Brain pericyte (primary cell): ENCODE measurements at regions not wholly inside any gene's neighbourhood (a gene's known extent, or its start where the extent isn't known, plus 50 kb on each side); places are given as distances from the start of the nearest gene placed in this dataset.
"Not testable (repeated sequence)": the region's sequence is repeated elsewhere in the genome, so short reads cannot be mapped to it uniquely, and the experiment has no call there.

Source experiments
- DNase-seq: peaks from one replicate; pipeline ENCODE4 v3.0.0-alpha.2; 2012; ENCODE audit warnings: low read depth, low spot score

- no peak for DNase-seq
Observed at GRCh38 chr2:35454966-35455638, 900.5 kb upstream of the CRIM1 start.

- no peak for DNase-seq
Observed at GRCh38 chr2:35447821-35448220, 907.8 kb upstream of the CRIM1 start.

GRCh38 chr2:35447215-35447614, 908.4 kb upstream of the CRIM1 start:
- DNase-seq, result no peak

GRCh38 chr2:35443087-35443486, 912.5 kb upstream of the CRIM1 start:
- no peak for DNase-seq

- DNase-seq, result not testable (repeated sequence)
Observed at GRCh38 chr2:35441575-35441974, 914.0 kb upstream of the CRIM1 start.

- DNase-seq, result not testable (repeated sequence)
Observed at GRCh38 chr2:35440308-35440707, 915.3 kb upstream of the CRIM1 start.

- not testable (repeated sequence) for DNase-seq
Observed at GRCh38 chr2:35436893-35437292, 918.7 kb upstream of the CRIM1 start.

- DNase-seq, result no peak
Observed at GRCh38 chr2:35428548-35428947, 927.0 kb upstream of the CRIM1 start.

GRCh38 chr2:35421485-35421884, 934.1 kb upstream of the CRIM1 start:
- DNase-seq, result no peak

GRCh38 chr2:35417293-35417692, 938.3 kb upstream of the CRIM1 start:
- no peak for DNase-seq

- DNase-seq, result no peak
Observed at GRCh38 chr2:35416391-35417140, 939.0 kb upstream of the CRIM1 start.

GRCh38 chr2:35415942-35416341, 939.6 kb upstream of the CRIM1 start:
- no peak for DNase-seq

- DNase-seq, result no peak
Observed at GRCh38 chr2:35415282-35415681, 940.3 kb upstream of the CRIM1 start.

GRCh38 chr2:35410431-35411061, 945.0 kb upstream of the CRIM1 start:
- DNase-seq, result no peak

GRCh38 chr2:35409762-35410161, 945.8 kb upstream of the CRIM1 start:
- DNase-seq, result no peak

GRCh38 chr2:35408320-35408719, 947.3 kb upstream of the CRIM1 start:
- no peak for DNase-seq

GRCh38 chr2:35391736-35392442, 963.7 kb upstream of the CRIM1 start:
- no peak for DNase-seq

- DNase-seq, result no peak
Observed at GRCh38 chr2:35378791-35379190, 976.8 kb upstream of the CRIM1 start.

- no peak for DNase-seq
Observed at GRCh38 chr2:35374845-35375244, 980.7 kb upstream of the CRIM1 start.

GRCh38 chr2:35365859-35366258, 989.7 kb upstream of the CRIM1 start:
- no peak for DNase-seq

- no peak for DNase-seq
Observed at GRCh38 chr2:35356332-35356731, 999.2 kb upstream of the CRIM1 start.

- DNase-seq, result no peak
Observed at GRCh38 chr2:35355056-35355455, 1000.5 kb upstream of the CRIM1 start.
